ENCODE measurements at regions not wholly inside any gene's neighbourhood (a gene's known extent, or its start where the extent isn't known, plus 50 kb on each side); places are given as distances from the start of the nearest gene placed in this dataset.

DNA sequence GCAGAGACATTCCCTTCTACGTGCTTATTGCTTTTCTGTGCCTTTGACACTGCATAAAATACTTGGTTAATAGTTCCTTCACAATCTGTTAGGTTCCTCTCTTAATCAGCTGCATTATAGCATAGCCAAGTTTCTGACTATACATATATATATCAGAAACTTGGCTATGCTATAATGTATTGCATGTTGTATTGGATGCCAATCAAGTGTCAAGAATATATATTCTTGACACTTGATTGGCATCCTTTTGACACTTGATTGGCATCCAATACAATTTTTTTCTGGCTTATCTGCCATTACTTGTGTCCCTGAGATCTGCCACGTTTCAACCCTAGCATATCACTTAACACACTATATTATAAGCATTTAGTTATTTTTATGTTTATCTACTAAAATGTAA is 949.7 kb upstream of the TENM4 start:
- TF ChIP-seq YY1 (IDR thresholded peaks at IDR 0.05; ENCODE audit: insufficient read depth, insufficient read length) (no peak), ZNF274 (IDR thresholded peaks at IDR 0.05; ENCODE audit: low read depth, low read length) (no peak), SUZ12 (IDR thresholded peaks at IDR 0.05; ENCODE audit: extremely low read depth, insufficient read depth, insufficient read length) (no peak)
- H3K4me1 ChIP-seq (ENCODE audit: insufficient read depth, insufficient read length): no peaks in the 10 kb centered on the region
- no peaks in the 10 kb centered on the region for H3K9me3 ChIP-seq (ENCODE audit: insufficient read depth, low read length)
- no peaks in the 10 kb centered on the region for H3K27me3 ChIP-seq (ENCODE audit: insufficient read depth, insufficient read length)
- DNase-seq (ENCODE audit: low read depth, low spot score): no peak
- H3K36me3 ChIP-seq (ENCODE audit: insufficient read depth, insufficient read length, low read length): no peaks in the 10 kb centered on the region
- no peak overlapping the region for H3K9ac ChIP-seq (ENCODE audit: insufficient read length, low read depth)
- no peak overlapping the region for H3K4me3 ChIP-seq (ENCODE audit: insufficient read length, low read depth)

DNA sequence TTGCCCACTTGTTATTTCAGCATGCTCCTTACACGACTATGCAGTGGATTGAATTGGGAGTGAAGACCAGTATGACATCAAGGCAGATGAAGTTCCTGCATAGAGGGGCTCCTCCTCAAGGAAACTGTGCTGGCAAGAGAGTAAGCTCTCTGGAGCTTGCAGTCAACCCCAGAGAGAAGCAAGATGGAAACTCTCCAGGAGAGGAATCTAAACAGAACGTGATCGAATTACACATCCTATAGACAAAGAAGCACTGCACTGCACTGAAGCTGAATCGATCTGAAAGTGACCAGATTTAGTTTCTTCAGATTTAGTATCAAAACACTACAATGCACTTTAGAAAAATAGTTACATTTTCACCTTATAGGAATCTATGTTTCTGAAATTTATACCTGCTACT is 947.7 kb upstream of the TENM4 start:
- Histone ChIP-seq H3K4me3 (ENCODE audit: insufficient read length, low read depth) (no peak overlapping the region), H3K36me3 (ENCODE audit: insufficient read depth, insufficient read length, low read length) (no peaks in the 10 kb centered on the region), H3K9me3 (ENCODE audit: insufficient read depth, low read length) (no peaks in the 10 kb centered on the region), H3K4me1 (ENCODE audit: insufficient read depth, insufficient read length) (no peaks in the 10 kb centered on the region), H3K9ac (ENCODE audit: insufficient read length, low read depth) (no peak overlapping the region), H3K27me3 (ENCODE audit: insufficient read depth, insufficient read length) (no peaks in the 10 kb centered on the region)
- TF ChIP-seq YY1 (IDR thresholded peaks at IDR 0.05; ENCODE audit: insufficient read depth, insufficient read length): no peak
- TF ChIP-seq SUZ12 (IDR thresholded peaks at IDR 0.05; ENCODE audit: extremely low read depth, insufficient read depth, insufficient read length): no peak
- TF ChIP-seq ZNF274 (IDR thresholded peaks at IDR 0.05; ENCODE audit: low read depth, low read length): no peak
- no peak for DNase-seq (ENCODE audit: low read depth, low spot score)

DNA sequence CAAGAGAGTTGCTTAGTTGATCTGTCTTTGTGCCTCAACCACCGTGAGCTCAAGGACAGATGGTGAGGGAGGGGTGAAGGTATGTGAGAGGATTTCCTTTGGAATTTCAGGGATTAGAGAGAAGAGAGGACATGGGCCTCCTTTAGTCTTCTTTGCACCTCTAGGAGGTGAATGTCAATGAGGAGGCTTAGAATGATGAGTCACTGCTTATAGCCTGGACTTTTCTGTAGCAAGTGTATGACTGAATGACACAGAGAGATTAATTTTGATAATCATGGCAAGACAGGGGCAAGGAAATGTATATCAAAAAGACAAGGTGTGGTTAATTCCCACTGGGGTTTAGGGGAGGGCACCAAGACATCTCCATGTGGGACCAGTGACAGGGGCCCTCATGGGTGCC is 947.3 kb upstream of the TENM4 start:
- TF ChIP-seq SUZ12 (IDR thresholded peaks at IDR 0.05; ENCODE audit: extremely low read depth, insufficient read depth, insufficient read length) (no peak), ZNF274 (IDR thresholded peaks at IDR 0.05; ENCODE audit: low read depth, low read length) (no peak), YY1 (IDR thresholded peaks at IDR 0.05; ENCODE audit: insufficient read depth, insufficient read length) (no peak)
- DNase-seq (ENCODE audit: low read depth, low spot score): peak; percentile 30
- H3K36me3 ChIP-seq (ENCODE audit: insufficient read depth, insufficient read length, low read length): no peaks in the 10 kb centered on the region

DNA sequence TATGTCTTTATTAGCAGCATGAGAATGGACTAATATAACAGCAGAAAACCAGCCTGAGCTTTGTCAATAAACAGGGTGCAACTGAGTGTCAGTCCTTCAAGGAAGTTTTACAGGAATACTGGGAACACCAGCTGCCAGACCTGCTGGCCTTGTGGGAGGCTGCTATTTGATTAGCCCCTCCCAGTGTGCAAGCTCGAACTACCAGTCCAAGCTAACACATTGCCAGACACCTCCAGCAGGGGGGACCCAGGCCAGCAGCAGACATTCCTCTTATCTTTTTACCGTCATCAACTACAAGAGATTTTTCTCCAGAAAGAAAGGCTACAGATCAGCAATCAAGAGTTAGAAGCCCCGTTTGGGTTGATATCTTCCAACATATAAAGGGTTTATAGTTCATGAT is 942.8 kb upstream of the TENM4 start:
- no peak for TF ChIP-seq SUZ12 (IDR thresholded peaks at IDR 0.05; ENCODE audit: extremely low read depth, insufficient read depth, insufficient read length)
- TF ChIP-seq ZNF274 (IDR thresholded peaks at IDR 0.05; ENCODE audit: low read depth, low read length): no peak
- TF ChIP-seq YY1 (IDR thresholded peaks at IDR 0.05; ENCODE audit: insufficient read depth, insufficient read length): no peak
- Histone ChIP-seq H3K36me3 (ENCODE audit: insufficient read depth, insufficient read length, low read length) (no peaks in the 10 kb centered on the region), H3K27me3 (ENCODE audit: insufficient read depth, insufficient read length) (no peaks in the 10 kb centered on the region), H3K4me1 (ENCODE audit: insufficient read depth, insufficient read length) (no peaks in the 10 kb centered on the region), H3K9ac (ENCODE audit: insufficient read length, low read depth) (no peak overlapping the region), H3K9me3 (ENCODE audit: insufficient read depth, low read length) (no peaks in the 10 kb centered on the region), H3K4me3 (ENCODE audit: insufficient read length, low read depth) (no peak overlapping the region)
- DNase-seq (ENCODE audit: low read depth, low spot score): no peak

More for the DNA sequence above, 947.3 kb upstream of the TENM4 start:
- Histone ChIP-seq H3K9me3 (ENCODE audit: insufficient read depth, low read length) (no peaks in the 10 kb centered on the region), H3K4me1 (ENCODE audit: insufficient read depth, insufficient read length) (no peaks in the 10 kb centered on the region), H3K4me3 (ENCODE audit: insufficient read length, low read depth) (no peak overlapping the region), H3K27me3 (ENCODE audit: insufficient read depth, insufficient read length) (no peaks in the 10 kb centered on the region), H3K9ac (ENCODE audit: insufficient read length, low read depth) (no peak overlapping the region)

DNA sequence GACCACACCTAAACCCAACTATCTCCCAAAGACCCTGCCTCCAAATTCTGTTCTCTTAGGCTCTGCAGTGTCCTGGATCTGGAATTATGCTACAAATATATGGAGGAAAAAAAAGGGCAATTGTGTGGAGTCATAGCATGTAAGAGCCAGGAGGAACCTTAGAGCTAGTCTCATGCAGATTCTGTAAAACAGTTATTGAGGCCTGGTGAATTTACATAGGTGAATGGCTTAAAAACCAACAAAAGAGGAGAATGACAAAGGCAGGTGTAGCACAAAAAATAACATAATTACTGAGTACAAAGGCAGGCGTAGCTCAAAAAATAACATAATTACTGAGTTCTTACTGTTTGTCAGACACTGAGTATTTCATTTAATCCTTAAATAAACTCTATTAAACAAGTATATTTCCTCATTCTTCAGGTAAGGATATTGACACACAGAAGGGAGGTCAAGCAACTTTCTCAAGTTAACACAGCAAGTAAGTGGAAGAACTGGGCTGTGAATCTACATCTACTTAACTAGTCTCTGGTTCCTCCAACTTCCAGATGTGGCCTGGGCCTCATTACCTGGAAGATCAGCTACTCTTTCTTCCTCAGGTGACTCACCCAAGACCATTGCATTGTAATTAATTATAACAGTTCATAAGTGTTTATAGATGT is 938.9 kb upstream of the TENM4 start:
- no peak overlapping the region for H3K9ac ChIP-seq (ENCODE audit: insufficient read length, low read depth)
- H3K36me3 ChIP-seq (ENCODE audit: insufficient read depth, insufficient read length, low read length): no peaks in the 10 kb centered on the region
- TF ChIP-seq ZNF274 (IDR thresholded peaks at IDR 0.05; ENCODE audit: low read depth, low read length): no peak
- no peak for TF ChIP-seq SUZ12 (IDR thresholded peaks at IDR 0.05; ENCODE audit: extremely low read depth, insufficient read depth, insufficient read length)
- no peak for TF ChIP-seq YY1 (IDR thresholded peaks at IDR 0.05; ENCODE audit: insufficient read depth, insufficient read length)
- H3K9me3 ChIP-seq (ENCODE audit: insufficient read depth, low read length): no peaks in the 10 kb centered on the region
- H3K4me1 ChIP-seq (ENCODE audit: insufficient read depth, insufficient read length): no peaks in the 10 kb centered on the region
- no peak for DNase-seq (ENCODE audit: low read depth, low spot score)
- H3K27me3 ChIP-seq (ENCODE audit: insufficient read depth, insufficient read length): no peaks in the 10 kb centered on the region
- no peak overlapping the region for H3K4me3 ChIP-seq (ENCODE audit: insufficient read length, low read depth)

DNA sequence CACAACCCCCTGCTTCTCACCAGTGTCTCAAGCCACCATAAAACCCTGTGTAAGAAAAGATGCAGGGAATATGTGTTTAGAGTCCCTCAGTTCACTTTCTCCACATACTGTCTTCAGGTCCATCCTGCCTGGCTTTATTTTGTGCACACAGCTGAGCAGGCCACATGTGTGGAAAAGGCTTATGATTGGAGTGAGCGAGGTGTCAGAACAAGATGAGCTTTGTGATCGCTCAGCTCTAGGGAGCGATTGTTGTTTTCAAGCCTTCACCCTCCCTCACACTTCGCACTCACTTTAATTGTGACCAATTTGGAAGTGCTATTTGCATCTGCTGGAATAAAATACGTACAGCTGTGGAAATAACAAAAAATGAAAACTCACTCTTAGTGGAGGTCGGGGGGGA is 931.1 kb upstream of the TENM4 start:
- H3K9me3 ChIP-seq (ENCODE audit: insufficient read depth, low read length): no peaks in the 10 kb centered on the region
- no peaks in the 10 kb centered on the region for H3K36me3 ChIP-seq (ENCODE audit: insufficient read depth, insufficient read length, low read length)
- no peak overlapping the region for H3K4me3 ChIP-seq (ENCODE audit: insufficient read length, low read depth)
- H3K27me3 ChIP-seq (ENCODE audit: insufficient read depth, insufficient read length): no peaks in the 10 kb centered on the region
- H3K4me1 ChIP-seq (ENCODE audit: insufficient read depth, insufficient read length): no peaks in the 10 kb centered on the region
- H3K9ac ChIP-seq (ENCODE audit: insufficient read length, low read depth): no peak overlapping the region
- TF ChIP-seq YY1 (IDR thresholded peaks at IDR 0.05; ENCODE audit: insufficient read depth, insufficient read length) (no peak), ZNF274 (IDR thresholded peaks at IDR 0.05; ENCODE audit: low read depth, low read length) (no peak), SUZ12 (IDR thresholded peaks at IDR 0.05; ENCODE audit: extremely low read depth, insufficient read depth, insufficient read length) (no peak)
- no peak for DNase-seq (ENCODE audit: low read depth, low spot score)

DNA sequence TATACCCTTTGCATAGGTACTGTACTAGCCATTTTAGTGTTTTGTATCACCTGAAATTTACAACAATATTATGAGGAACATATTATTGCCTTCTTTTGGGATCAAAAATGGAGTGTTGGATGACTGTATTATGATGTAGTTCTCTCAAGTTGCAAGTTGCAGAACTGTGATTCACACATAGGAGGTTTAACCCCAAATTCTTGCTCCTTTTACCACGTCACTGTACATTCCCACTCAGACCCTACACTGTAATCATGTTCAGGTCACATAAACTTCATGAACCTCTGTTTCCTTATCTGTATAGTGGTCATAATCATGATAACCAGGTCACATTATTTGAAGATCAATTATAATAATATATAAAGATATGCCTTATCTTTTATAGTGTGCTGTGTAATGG is 925.1 kb upstream of the TENM4 start:
- Histone ChIP-seq H3K27me3 (ENCODE audit: insufficient read depth, insufficient read length) (no peaks in the 10 kb centered on the region), H3K9ac (ENCODE audit: insufficient read length, low read depth) (no peak overlapping the region), H3K36me3 (ENCODE audit: insufficient read depth, insufficient read length, low read length) (no peaks in the 10 kb centered on the region), H3K4me3 (ENCODE audit: insufficient read length, low read depth) (no peak overlapping the region), H3K9me3 (ENCODE audit: insufficient read depth, low read length) (no peaks in the 10 kb centered on the region), H3K4me1 (ENCODE audit: insufficient read depth, insufficient read length) (no peaks in the 10 kb centered on the region)
- TF ChIP-seq ZNF274 (IDR thresholded peaks at IDR 0.05; ENCODE audit: low read depth, low read length) (no peak), YY1 (IDR thresholded peaks at IDR 0.05; ENCODE audit: insufficient read depth, insufficient read length) (no peak), SUZ12 (IDR thresholded peaks at IDR 0.05; ENCODE audit: extremely low read depth, insufficient read depth, insufficient read length) (no peak)
- no peak for DNase-seq (ENCODE audit: low read depth, low spot score)
